ENCODE measurements at regions not wholly inside any gene's neighbourhood (a gene's known extent, or its start where the extent isn't known, plus 50 kb on each side); places are given as distances from the start of the nearest gene placed in this dataset.

DNA sequence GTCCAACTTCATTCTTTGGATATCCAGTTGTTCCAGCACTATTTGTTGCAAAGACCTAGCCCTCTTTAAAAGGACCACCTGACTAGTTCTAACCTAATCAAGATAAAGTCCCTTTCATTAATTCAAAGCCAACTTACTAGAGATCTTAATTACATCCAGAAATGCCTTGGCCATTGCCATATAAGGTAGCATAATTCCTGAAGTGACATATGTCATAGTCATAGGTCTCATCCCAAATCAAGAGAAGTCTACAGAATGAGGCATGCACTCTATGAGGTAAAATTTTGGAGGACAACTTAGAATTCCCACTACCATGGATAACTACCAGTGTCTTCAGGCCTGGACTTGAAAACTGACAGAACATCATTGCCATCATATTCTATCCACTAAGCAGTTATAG lies 420.4 kb upstream of the ID4 start:
- Histone ChIP-seq H3K79me2 (ENCODE audit: control insufficient read depth in 1 of 2, insufficient read depth in 2 of 2, low read length in 2 of 2) (no peaks in the 10 kb centered on the region), H2BK20ac (ENCODE audit: low read length) (no peak overlapping the region), H3K4me1 (replicated peaks in 1 of 4; ENCODE audit: control insufficient read depth in 3 of 4, insufficient read depth in 4 of 4, low read length in 3 of 4) (no peaks in the 10 kb centered on the region), H3K23ac (ENCODE audit: insufficient read length) (no peak overlapping the region), H2BK12ac (ENCODE audit: low read depth, low read length) (no peak overlapping the region), H4K8ac (ENCODE audit: extremely low read depth, insufficient read depth, low read length) (no peak overlapping the region), H2BK120ac (replicated peaks; ENCODE audit: low read depth, low read length) (no peak overlapping the region), H3K56ac (replicated peaks; ENCODE audit: insufficient read length, low read depth, low read length) (no peak overlapping the region), H3K36me3 (ENCODE audit: control insufficient read depth in 2 of 4, insufficient read depth in 4 of 4, low read length in 3 of 4) (no peaks in the 10 kb centered on the region), H4K91ac (replicated peaks; ENCODE audit: insufficient read length, low read length) (no peak overlapping the region), H3K14ac (ENCODE audit: insufficient read length) (no peak overlapping the region), H3K9ac (replicated peaks in 1 of 4; ENCODE audit: extremely low read depth in 1 of 4, low read depth in 3 of 4, low read length in 3 of 4) (no peak overlapping the region), H3K4me3 (ENCODE audit: extremely low read depth in 1 of 4, insufficient read depth in 2 of 4, low read depth in 3 of 4, low read length in 4 of 4) (no peak overlapping the region), H2AFZ (ENCODE audit: low read length) (no peak overlapping the region), H3K4ac (replicated peaks; ENCODE audit: insufficient read length, low read depth, low read length) (no peak overlapping the region), H3K9me3 (ENCODE audit: insufficient read depth in 2 of 2, low read depth in 1 of 2, low read length in 1 of 2) (peaks cover 0 to 3% of the 10 kb centered on the region in 2 experiments; a peak in 2 of 4 replicates), H3K23me2 (ENCODE audit: low read depth, low read length) (no peaks in the 10 kb centered on the region), H2BK15ac (ENCODE audit: low read length) (no peak overlapping the region), H3K27ac (ENCODE audit: low read depth, low read length) (no peak overlapping the region), H2BK5ac (ENCODE audit: low read depth, low read length) (no peak overlapping the region), H3K4me2 (ENCODE audit: insufficient read depth in 1 of 2, low read depth in 2 of 2, low read length in 2 of 2) (no peak overlapping the region), H2AK5ac (ENCODE audit: low read depth, low read length) (no peak overlapping the region), H3K79me1 (ENCODE audit: low read depth, low read length) (no peaks in the 10 kb centered on the region), H4K5ac (ENCODE audit: insufficient read length, low read depth, low read length) (no peak overlapping the region), H3K27me3 (replicated peaks in 1 of 4; ENCODE audit: control insufficient read depth in 3 of 4, extremely low read depth in 1 of 4, insufficient read depth in 3 of 4, low read length in 3 of 4) (no peaks in the 10 kb centered on the region), H3K18ac (ENCODE audit: extremely low read depth, low read length) (no peak overlapping the region), H4K20me1 (replicated peaks in 1 of 2; ENCODE audit: control insufficient read depth in 1 of 2, insufficient read depth in 2 of 2, low read length in 2 of 2) (no peaks in the 10 kb centered on the region)
- FAIRE-seq (no peak), DNase-seq (ENCODE audit: low read depth in 1 of 2, low spot score in 2 of 2) (no peak)
- POLR2A ChIA-PET (ENCODE audit: partially characterized antibody), result no interaction called here
- TF ChIP-seq ZNF274 (IDR thresholded peaks at IDR 0.05; ENCODE audit: borderline replicate concordance, extremely low read depth, low read length), result no peak
- TF ChIP-seq CBX8 (IDR thresholded peaks at IDR 0.05; ENCODE audit: borderline replicate concordance, low read depth, low read length), result no peak
- no peak for TF ChIP-seq SIRT6 (IDR thresholded peaks at IDR 0.05; ENCODE audit: low read length)
- no peak for TF ChIP-seq RNF2 (IDR thresholded peaks at IDR 0.05; ENCODE audit: borderline replicate concordance, low read depth, low read length, missing control alignments, poor library complexity, severe bottlenecking)
- CTCF ChIA-PET (ENCODE audit: partially characterized antibody), result no interaction called here

Measured in H1 (cell line).